OCI-LY7 (cell line): ENCODE measurements at regions not wholly inside any gene's neighbourhood (a gene's known extent, or its start where the extent isn't known, plus 50 kb on each side); places are given as distances from the start of the nearest gene placed in this dataset.

Source experiments
- BruUV-seq: library from RNA; stranded (reverse); fragments of 400-500 nt; replicated peaks from 2 replicates; lab custom pipeline; 2021; lab: Mats Ljungman, UMichigan
- CTCF ChIA-PET: fragments of 300-600 bp; sonication (Branson Sonifier 250); formaldehyde crosslinking; loops from one replicate; lab custom pipeline; 2022; ENCODE audit warnings: antibody characterized with exemption; ENCODE audit not compliant: unreplicated experiment; lab: Charles Lee
- POLR2A ChIA-PET: fragments of 300-600 bp; sonication (Branson Sonifier 250); formaldehyde crosslinking; loops from one replicate; lab custom pipeline; 2022; ENCODE audit warnings: antibody characterized with exemption; lab: Charles Lee
- DNase-seq: peaks from one replicate; pipeline ENCODE4 v3.0.0-alpha.2; 2015; ENCODE audit warnings: low spot score
- H2AFZ ChIP-seq: fragments of 200-600 bp; sonication (generic), shearing (Covaris generic); 2 replicates; pipeline ENCODE4 v1.6.1; 2014; ENCODE audit warnings: mild to moderate bottlenecking, antibody characterized with exemption, low read length, moderate library complexity
- H3K27ac ChIP-seq: fragments of 200-600 bp; sonication (generic); 2 replicates; pipeline ENCODE4 v1.5.1; 2014; ENCODE audit warnings: mixed run types, low read depth, mild to moderate bottlenecking, moderate library complexity, low read length, inconsistent platforms; ENCODE audit not compliant: poor library complexity, severe bottlenecking
- H3K36me3 ChIP-seq: fragments of 200-600 bp; sonication (generic); 2 replicates; pipeline ENCODE4 v1.6.1; 2014; ENCODE audit warnings: mild to moderate bottlenecking, antibody characterized with exemption, low read length, moderate library complexity, mixed read lengths; ENCODE audit not compliant: insufficient read depth
- H3K4me1 ChIP-seq: fragments of 200-600 bp; sonication (generic); 2 replicates; pipeline ENCODE4 v1.5.1; 2014; ENCODE audit warnings: mild to moderate bottlenecking, low read length; ENCODE audit not compliant: insufficient read depth, poor library complexity, severe bottlenecking
- H3K4me2 ChIP-seq: fragments of 200-600 bp; sonication (generic); 2 replicates; pipeline ENCODE4 v1.6.1; 2014; ENCODE audit warnings: mild to moderate bottlenecking, low read length
- H3K4me3 ChIP-seq: fragments of 200-600 bp; sonication (generic); 2 replicates; pipeline ENCODE4 v1.5.1; 2014; ENCODE audit warnings: mild to moderate bottlenecking, low read depth, low read length; ENCODE audit not compliant: poor library complexity, severe bottlenecking
- H3K79me2 ChIP-seq: fragments of 200-600 bp; sonication (generic); 2 replicates; pipeline ENCODE4 v1.6.1; 2016; ENCODE audit warnings: low read depth, mild to moderate bottlenecking, low read length, moderate library complexity, mixed read lengths; ENCODE audit not compliant: insufficient read depth
- H3K9me2 ChIP-seq: fragments of 200-600 bp; sonication (generic); 2 replicates; pipeline ENCODE4 v1.6.1; 2016; ENCODE audit warnings: mild to moderate bottlenecking, low read length, mixed read lengths; ENCODE audit not compliant: insufficient read depth
- H3K9me3 ChIP-seq: fragments of 200-600 bp; sonication (generic); 2 replicates; pipeline ENCODE4 v1.6.1; 2014; ENCODE audit warnings: mild to moderate bottlenecking, mixed run types, low read length, mixed read lengths
- H4K20me1 ChIP-seq: fragments of 200-600 bp; sonication (generic); 2 replicates; pipeline ENCODE4 v1.6.1; 2014; ENCODE audit warnings: mild to moderate bottlenecking, antibody characterized with exemption, low read length, moderate library complexity, mixed read lengths; ENCODE audit not compliant: insufficient read depth
- CTCF ChIP-seq: fragments of 200-600 bp; sonication (generic); conservative IDR thresholded peaks from 2 replicates; pipeline ENCODE4 v1.5.1; 2014; ENCODE audit warnings: mild to moderate bottlenecking, antibody characterized with exemption, low read length, moderate library complexity, mixed read lengths
- EZH2phosphoT487 ChIP-seq: fragments of 200-600 bp; sonication (generic); IDR thresholded peaks from 2 replicates; pipeline ENCODE4 v1.6.1; 2018; ENCODE audit warnings: low read depth, borderline replicate concordance, mild to moderate bottlenecking, mixed run types, antibody characterized with exemption, low read length, moderate library complexity, mixed read lengths
- intact Hi-C: fragments of 100-400 bp; cut with micrococcal nuclease; formaldehyde crosslinking; loops from one replicate; pipeline ENCODE4 v1.10.0; 2022; ENCODE audit not compliant: unreplicated experiment

DNA sequence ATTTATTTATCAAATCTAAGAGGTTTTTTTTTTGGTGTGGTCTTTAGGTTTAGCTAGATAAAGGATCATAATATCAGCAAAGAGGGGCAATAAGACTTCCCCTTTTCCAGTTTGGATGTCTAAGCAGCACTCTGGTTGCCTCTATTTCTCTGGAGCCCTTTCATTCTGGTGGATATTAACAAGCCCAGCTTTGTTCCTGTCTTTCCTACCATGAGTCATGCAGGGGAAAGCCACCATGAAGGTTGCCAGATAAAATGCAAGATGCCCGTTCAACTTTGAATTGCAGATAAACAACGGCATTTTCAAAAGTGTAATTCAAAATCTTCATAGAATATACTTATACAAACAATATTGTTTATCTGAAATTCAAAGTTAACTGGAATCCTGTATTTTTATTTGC lies 143.6 kb downstream of the ADAMTS15 start:
- intact Hi-C loops = no loop called here
- Histone ChIP-seq H3K9me2 (no peaks in the 10 kb centered on the region), H3K36me3 (no peaks in the 10 kb centered on the region), H2AFZ (no peak overlapping the region), H3K4me2 (no peak overlapping the region), H3K4me1 (no peaks in the 10 kb centered on the region), H3K79me2 (no peaks in the 10 kb centered on the region), H3K9me3 (no peaks in the 10 kb centered on the region), H3K27ac (no peak overlapping the region), H4K20me1 (no peaks in the 10 kb centered on the region), H3K4me3 (no peak overlapping the region)
- no TSS peak for BruUV-seq
- no peak for TF ChIP-seq CTCF
- ChIA-PET POLR2A (no interaction called here), CTCF (no interaction called here)
- no peak for DNase-seq

- Histone ChIP-seq H2AFZ (no peak overlapping the region), H3K9me2 (no peaks in the 10 kb centered on the region), H4K20me1 (no peaks in the 10 kb centered on the region), H3K4me1 (no peaks in the 10 kb centered on the region), H3K36me3 (no peaks in the 10 kb centered on the region), H3K4me3 (no peak overlapping the region), H3K4me2 (no peak overlapping the region), H3K79me2 (no peaks in the 10 kb centered on the region), H3K27ac (no peak overlapping the region), H3K9me3 (no peaks in the 10 kb centered on the region)
- intact Hi-C loops = no loop called here
- no peak for DNase-seq
- POLR2A ChIA-PET = interaction anchor here (0.5 to 0.6 kb wide), 2 partner anchors 232 to 380 kb away, joined by 3 to 4 read pairs; no protein-coding TSS in a partner anchor
- no peak for TF ChIP-seq EZH2phosphoT487
- no peak for TF ChIP-seq CTCF
- CTCF ChIA-PET = no interaction called here
- no TSS peak for BruUV-seq
These were observed 144.6 kb downstream of the ADAMTS15 start for GRCh38 chr11:130593064-130593463.

- CTCF ChIA-PET = no interaction called here
- intact Hi-C loops = no loop called here
- BruUV-seq = no TSS peak
These were observed 150.0 kb downstream of the ADAMTS15 start for GRCh38 chr11:130598433-130598832.

More at GRCh38 chr11:130598433-130598832, 150.0 kb downstream of the ADAMTS15 start:
- H3K4me1 ChIP-seq = no peaks in the 10 kb centered on the region
- H3K4me3 ChIP-seq = no peak overlapping the region
- H2AFZ ChIP-seq = no peak overlapping the region
- no peaks in the 10 kb centered on the region for H3K9me2 ChIP-seq
- POLR2A ChIA-PET = no interaction called here
- no peaks in the 10 kb centered on the region for H3K36me3 ChIP-seq
- TF ChIP-seq EZH2phosphoT487 (no peak), CTCF (no peak)
- no peak overlapping the region for H3K4me2 ChIP-seq
- H3K9me3 ChIP-seq = no peaks in the 10 kb centered on the region
- no peak for DNase-seq
- H3K79me2 ChIP-seq = no peaks in the 10 kb centered on the region
- H4K20me1 ChIP-seq = no peaks in the 10 kb centered on the region
- H3K27ac ChIP-seq = no peak overlapping the region
